CD4-positive, alpha-beta memory T cell (primary cell): ENCODE measurements at regions not wholly inside any gene's neighbourhood (a gene's known extent, or its start where the extent isn't known, plus 50 kb on each side); places are given as distances from the start of the nearest gene placed in this dataset.

Source experiments
- CTCF ChIA-PET: fragments of 350-600 bp; sonication (Branson Sonifier 250); formaldehyde crosslinking; loops from one replicate; lab custom pipeline; 2021; ENCODE audit warnings: inconsistent platforms; ENCODE audit not compliant: partially characterized antibody; lab: Charles Lee
- POLR2A ChIA-PET: fragments of 350-600 bp; sonication (Branson Sonifier 250); formaldehyde crosslinking; loops from one replicate; lab custom pipeline; 2021; ENCODE audit not compliant: partially characterized antibody; lab: Charles Lee
- DNase-seq, 5 donors: peaks; one replicate each; pipeline versions ENCODE4 v3.0.0 to v3.0.0-alpha.2; 2020 to 2022; ENCODE audit warnings: mixed read lengths in 1 of 5
- H3K27ac ChIP-seq: one replicate; pipeline ENCODE4 v1.7.0; 2013; ENCODE audit warnings: low read depth, low read length
- H3K27me3 ChIP-seq: 2 replicates; pipeline ENCODE4 v1.7.0; 2013; ENCODE audit warnings: mild to moderate bottlenecking, low read length, moderate library complexity; ENCODE audit not compliant: insufficient read depth
- H3K36me3 ChIP-seq: 2 replicates; pipeline ENCODE4 v1.7.0; 2013; ENCODE audit warnings: mild to moderate bottlenecking, low read length, moderate library complexity; ENCODE audit not compliant: insufficient read depth
- H3K4me1 ChIP-seq: 2 replicates; pipeline ENCODE4 v1.7.0; 2013; ENCODE audit warnings: mild to moderate bottlenecking, low read length, moderate library complexity; ENCODE audit not compliant: insufficient read depth
- H3K4me3 ChIP-seq, 2 donors: one replicate each; pipeline ENCODE4 v1.7.0; 2013; ENCODE audit warnings: low read length in 2 of 2, mild to moderate bottlenecking in 1 of 2
- H3K9me3 ChIP-seq, 2 donors: one replicate each; pipeline ENCODE4 v1.7.0; 2013; ENCODE audit warnings: low read length in 2 of 2, control low read depth in 1 of 2; ENCODE audit not compliant: control insufficient read depth in 1 of 2
- H3K27ac Mint-ChIP-seq, 7 donors: one replicate each; pipeline ENCODE4 v1.8.0; 2020 to 2021; ENCODE audit warnings: mixed read lengths in 7 of 7, mild to moderate bottlenecking in 6 of 7, inconsistent platforms in 3 of 7, moderate library complexity in 3 of 7
- H3K27me3 Mint-ChIP-seq, 2 donors: one replicate each; pipeline ENCODE4 v1.8.0; 2020 to 2021; ENCODE audit warnings: mixed read lengths in 2 of 2
- H3K36me3 Mint-ChIP-seq, 2 donors: one replicate each; pipeline ENCODE4 v1.8.0; 2020 to 2021; ENCODE audit warnings: mixed read lengths in 2 of 2, inconsistent platforms in 1 of 2, mild to moderate bottlenecking in 1 of 2
- H3K4me1 Mint-ChIP-seq, 4 donors: one replicate each; pipeline ENCODE4 v1.8.0; 2020 to 2021; ENCODE audit warnings: mixed read lengths in 4 of 4, mild to moderate bottlenecking in 1 of 4
- H3K4me3 Mint-ChIP-seq, 8 donors: one replicate each; pipeline ENCODE4 v1.8.0; 2020 to 2021; ENCODE audit warnings: mixed read lengths in 8 of 8, mild to moderate bottlenecking in 7 of 8, moderate library complexity in 6 of 8, inconsistent platforms in 3 of 8
- H3K9me3 Mint-ChIP-seq, 8 donors: one replicate each; pipeline ENCODE4 v1.8.0; 2020 to 2021; ENCODE audit warnings: mixed read lengths in 8 of 8, mild to moderate bottlenecking in 5 of 8, inconsistent platforms in 3 of 8, moderate library complexity in 1 of 8
- intact Hi-C: fragments of 100-400 bp; cut with micrococcal nuclease; formaldehyde crosslinking; loops from one replicate; pipeline ENCODE4 v1.15.1; 2023

DNA sequence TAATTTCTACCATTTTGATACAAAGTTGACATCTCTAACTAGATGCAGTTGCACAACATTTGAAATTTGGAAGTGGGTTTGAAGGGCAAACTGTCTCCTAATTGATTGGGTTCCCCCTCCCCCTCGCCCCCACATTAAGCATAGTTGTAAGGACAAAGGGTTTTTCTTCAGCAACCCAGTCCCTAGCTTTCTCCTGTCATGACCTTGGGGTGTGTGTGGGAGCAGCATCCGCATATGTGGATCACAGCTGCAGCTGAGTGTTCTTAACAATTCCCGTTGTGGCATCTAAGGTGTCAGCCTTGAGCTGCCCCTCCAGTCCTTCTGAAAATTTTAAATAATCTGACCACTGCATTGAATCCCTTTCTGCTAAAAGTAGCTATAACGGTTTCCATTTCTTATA lies 141.3 kb upstream of the CDH10 start:
- ChIA-PET POLR2A (no interaction called here), CTCF (no interaction called here)
- Histone ChIP-seq H3K9me3 (no peaks in the 10 kb centered on the region), H3K36me3 (no peaks in the 10 kb centered on the region), H3K4me3 (no peak overlapping the region), H3K27me3 (no peaks in the 10 kb centered on the region), H3K4me1 (no peaks in the 10 kb centered on the region), H3K27ac (no peak overlapping the region)
- Mint-ChIP-seq H3K27ac (no peak overlapping the region), H3K27me3 (no peaks in the 10 kb centered on the region), H3K4me3 (no peak overlapping the region), H3K9me3 (peaks cover 0 to 14% (median 4%) of the 10 kb centered on the region in 8 donors), H3K36me3 (no peaks in the 10 kb centered on the region), H3K4me1 (no peaks in the 10 kb centered on the region)
- DNase-seq: no peak
- intact Hi-C loops: no loop called here

GRCh38 chr5:24783596-24783995 lies 138.8 kb upstream of the CDH10 start:
- intact Hi-C loops: no loop called here
- Mint-ChIP-seq H3K27me3 (no peaks in the 10 kb centered on the region), H3K36me3 (no peaks in the 10 kb centered on the region), H3K4me1 (no peaks in the 10 kb centered on the region), H3K9me3 (peaks cover 0 to 16% (median 3%) of the 10 kb centered on the region in 8 donors), H3K4me3 (no peak overlapping the region), H3K27ac (no peak overlapping the region)
- no peaks in the 10 kb centered on the region for H3K4me1 ChIP-seq
- H3K36me3 ChIP-seq: no peaks in the 10 kb centered on the region
- DNase-seq: no peak
- CTCF ChIA-PET: no interaction called here
- H3K27me3 ChIP-seq: no peaks in the 10 kb centered on the region
- no peak overlapping the region for H3K4me3 ChIP-seq
- POLR2A ChIA-PET: no interaction called here
- no peaks in the 10 kb centered on the region for H3K9me3 ChIP-seq
- no peak overlapping the region for H3K27ac ChIP-seq

- no peaks in the 10 kb centered on the region for H3K4me1 ChIP-seq
- DNase-seq: no peak
- H3K4me3 ChIP-seq: no peak overlapping the region
- no peak overlapping the region for H3K27ac ChIP-seq
- no peaks in the 10 kb centered on the region for H3K9me3 ChIP-seq
- no peak overlapping the region for H3K4me3 Mint-ChIP-seq
- H3K27ac Mint-ChIP-seq: no peak overlapping the region
- H3K27me3 ChIP-seq: no peaks in the 10 kb centered on the region
- no peaks in the 10 kb centered on the region for H3K27me3 Mint-ChIP-seq
- intact Hi-C loops: no loop called here
- H3K36me3 ChIP-seq: no peaks in the 10 kb centered on the region
- ChIA-PET CTCF (no interaction called here), POLR2A (no interaction called here)
- no peaks in the 10 kb centered on the region for H3K4me1 Mint-ChIP-seq
- H3K36me3 Mint-ChIP-seq: no peaks in the 10 kb centered on the region
- H3K9me3 Mint-ChIP-seq: peaks cover 0 to 26% (median 14%) of the 10 kb centered on the region in 8 donors
These were observed 132.6 kb upstream of the CDH10 start for GRCh38 chr5:24777392-24777791.

DNA sequence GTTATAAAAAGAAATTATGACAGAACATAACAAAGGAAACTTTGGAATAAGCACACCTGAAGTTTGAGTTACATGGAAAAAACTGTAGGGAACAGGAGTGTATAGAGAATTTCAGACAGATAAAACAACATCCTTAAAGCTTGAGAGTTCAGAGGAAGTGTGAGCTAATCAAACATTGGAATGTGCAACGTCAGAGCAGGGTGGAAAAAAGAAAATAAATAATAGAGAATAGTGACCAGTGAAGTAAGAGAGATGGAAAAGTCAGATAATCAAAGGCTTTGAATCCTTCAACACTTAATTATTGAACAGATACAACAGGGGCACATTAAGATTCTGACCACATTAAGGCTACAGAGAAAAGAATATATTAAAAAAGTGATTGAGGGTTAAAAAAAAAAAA lies 128.5 kb upstream of the CDH10 start:
- no peak overlapping the region for H3K4me3 Mint-ChIP-seq
- intact Hi-C loops: no loop called here

GRCh38 chr5:24767086-24767485 lies 122.3 kb upstream of the CDH10 start:
- no peak for DNase-seq
- Histone ChIP-seq H3K9me3 (no peaks in the 10 kb centered on the region), H3K4me1 (no peaks in the 10 kb centered on the region), H3K4me3 (no peak overlapping the region), H3K27ac (no peak overlapping the region), H3K36me3 (no peaks in the 10 kb centered on the region), H3K27me3 (no peaks in the 10 kb centered on the region)
- H3K9me3 Mint-ChIP-seq: peaks cover 0 to 21% (median 13%) of the 10 kb centered on the region in 8 donors
- POLR2A ChIA-PET: no interaction called here
- H3K4me1 Mint-ChIP-seq: no peaks in the 10 kb centered on the region
- no peaks in the 10 kb centered on the region for H3K36me3 Mint-ChIP-seq
- intact Hi-C loops: no loop called here
- CTCF ChIA-PET: no interaction called here
- no peaks in the 10 kb centered on the region for H3K27me3 Mint-ChIP-seq
- H3K4me3 Mint-ChIP-seq: no peak overlapping the region
- no peak overlapping the region for H3K27ac Mint-ChIP-seq

More for the DNA sequence above, 128.5 kb upstream of the CDH10 start:
- Histone ChIP-seq H3K4me3 (no peak overlapping the region), H3K36me3 (no peaks in the 10 kb centered on the region), H3K27ac (no peak overlapping the region), H3K27me3 (no peaks in the 10 kb centered on the region), H3K4me1 (no peaks in the 10 kb centered on the region), H3K9me3 (no peaks in the 10 kb centered on the region)
- H3K9me3 Mint-ChIP-seq: peaks cover 0 to 20% (median 12%) of the 10 kb centered on the region in 8 donors
- no peaks in the 10 kb centered on the region for H3K27me3 Mint-ChIP-seq
- no peak overlapping the region for H3K27ac Mint-ChIP-seq
- no peaks in the 10 kb centered on the region for H3K36me3 Mint-ChIP-seq
- no peaks in the 10 kb centered on the region for H3K4me1 Mint-ChIP-seq
- no peak for DNase-seq
- POLR2A ChIA-PET: no interaction called here
- CTCF ChIA-PET: no interaction called here

DNA sequence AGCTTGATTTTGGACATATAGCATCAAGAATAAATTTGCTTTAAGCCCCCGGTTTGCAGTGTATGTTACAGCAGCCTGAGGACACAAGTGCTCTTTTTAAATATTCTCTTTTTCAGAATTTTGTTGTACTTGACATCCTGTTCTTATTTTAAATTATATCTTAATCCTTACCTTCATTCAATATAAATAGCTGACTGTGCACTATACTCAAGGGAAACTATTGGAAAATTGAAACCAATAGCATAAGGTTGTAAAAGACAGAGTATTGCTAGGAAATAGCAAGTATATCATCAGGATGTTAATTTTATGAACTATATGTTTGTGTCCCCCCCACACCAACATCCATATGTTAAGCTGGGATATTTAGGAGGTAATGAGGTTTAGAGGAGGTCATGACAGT lies 120.4 kb upstream of the CDH10 start:
- intact Hi-C loops: no loop called here
- no peaks in the 10 kb centered on the region for H3K4me1 Mint-ChIP-seq
- no peaks in the 10 kb centered on the region for H3K36me3 Mint-ChIP-seq
- ChIA-PET POLR2A (no interaction called here), CTCF (no interaction called here)
- no peak overlapping the region for H3K4me3 Mint-ChIP-seq
- Histone ChIP-seq H3K27me3 (no peaks in the 10 kb centered on the region), H3K4me1 (no peaks in the 10 kb centered on the region), H3K4me3 (no peak overlapping the region), H3K27ac (no peak overlapping the region), H3K36me3 (no peaks in the 10 kb centered on the region), H3K9me3 (peaks cover 0 to 3% of the 10 kb centered on the region in 2 donors)
- no peaks in the 10 kb centered on the region for H3K27me3 Mint-ChIP-seq
- peaks cover 0 to 32% (median 24%) of the 10 kb centered on the region in 8 donors for H3K9me3 Mint-ChIP-seq
- H3K27ac Mint-ChIP-seq: no peak overlapping the region
- no peak for DNase-seq

GRCh38 chr5:24750355-24750754 lies 105.6 kb upstream of the CDH10 start:
- Mint-ChIP-seq H3K4me3 (no peak overlapping the region), H3K27ac (no peak overlapping the region), H3K4me1 (no peaks in the 10 kb centered on the region), H3K9me3 (peaks cover 4 to 28% (median 14%) of the 10 kb centered on the region in 8 donors), H3K27me3 (no peaks in the 10 kb centered on the region), H3K36me3 (no peaks in the 10 kb centered on the region)
- POLR2A ChIA-PET: no interaction called here
- CTCF ChIA-PET: no interaction called here
- Histone ChIP-seq H3K9me3 (no peaks in the 10 kb centered on the region), H3K27me3 (no peaks in the 10 kb centered on the region), H3K27ac (no peak overlapping the region), H3K4me1 (no peaks in the 10 kb centered on the region), H3K36me3 (no peaks in the 10 kb centered on the region), H3K4me3 (no peak overlapping the region)
- intact Hi-C loops: no loop called here
- no peak for DNase-seq

DNA sequence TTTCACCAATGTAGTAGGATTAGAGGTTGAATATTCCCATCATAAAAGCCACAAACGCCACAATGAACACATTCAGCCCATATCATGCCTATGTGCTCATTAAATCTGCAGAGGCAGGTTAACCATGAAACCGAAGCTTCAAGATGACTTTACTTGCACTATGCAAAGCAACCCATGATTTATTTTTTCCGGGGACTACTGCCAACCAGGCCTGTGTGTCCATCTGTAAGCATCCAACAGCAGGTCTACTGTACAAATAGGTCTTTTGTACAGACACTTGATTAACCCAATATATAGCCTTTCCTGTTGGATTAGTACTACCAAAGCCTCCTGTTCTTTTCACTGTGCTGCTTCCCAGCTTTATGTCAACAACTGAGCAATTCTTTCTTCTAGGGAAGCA lies 104.9 kb upstream of the CDH10 start:
- CTCF ChIA-PET: no interaction called here
- H3K4me3 ChIP-seq: no peak overlapping the region
- H3K27ac ChIP-seq: no peak overlapping the region
- no peaks in the 10 kb centered on the region for H3K4me1 ChIP-seq
- peaks cover 4 to 28% (median 14%) of the 10 kb centered on the region in 8 donors for H3K9me3 Mint-ChIP-seq
- H3K27me3 ChIP-seq: no peaks in the 10 kb centered on the region
- H3K27me3 Mint-ChIP-seq: no peaks in the 10 kb centered on the region
- H3K27ac Mint-ChIP-seq: no peak overlapping the region
- intact Hi-C loops: no loop called here
- no peak for DNase-seq
- H3K4me1 Mint-ChIP-seq: no peaks in the 10 kb centered on the region
- no peak overlapping the region for H3K4me3 Mint-ChIP-seq
- POLR2A ChIA-PET: no interaction called here
- no peaks in the 10 kb centered on the region for H3K36me3 Mint-ChIP-seq
- H3K36me3 ChIP-seq: no peaks in the 10 kb centered on the region
- H3K9me3 ChIP-seq: no peaks in the 10 kb centered on the region
